ENCODE measurements at regions not wholly inside any gene's neighbourhood (a gene's known extent, or its start where the extent isn't known, plus 50 kb on each side); places are given as distances from the start of the nearest gene placed in this dataset.

DNA sequence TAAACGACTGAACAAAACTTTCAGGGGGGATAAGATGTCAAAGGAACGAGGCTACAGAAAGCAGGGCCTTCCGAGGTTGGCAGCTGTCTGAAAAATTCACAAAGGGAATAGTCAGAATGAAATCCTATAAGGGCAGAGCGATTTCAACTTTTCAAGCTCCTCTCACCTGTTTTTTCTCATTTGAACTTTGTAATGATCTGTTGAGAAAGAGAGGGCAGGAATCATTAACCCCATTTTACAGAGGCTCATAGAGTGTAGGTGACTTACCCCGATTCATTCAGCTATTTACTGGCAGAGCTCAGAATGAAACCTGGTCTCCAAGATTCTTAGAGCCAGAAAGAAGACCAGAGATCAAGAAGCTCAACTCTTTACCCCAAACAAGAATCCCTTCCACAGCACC lies 266.1 kb upstream of the ARID1B start:
- H3K36me3 ChIP-seq (ENCODE audit: control insufficient read depth in 1 of 2, insufficient read depth in 2 of 2, low read length in 2 of 2), result no peaks in the 10 kb centered on the region
- H3K79me2 ChIP-seq (ENCODE audit: insufficient read depth, low read length), result no peaks in the 10 kb centered on the region
- no TSS peak for BruUV-seq (replicated peaks)
- H3K4me3 ChIP-seq (replicated peaks in 1 of 2; ENCODE audit: low read depth in 1 of 2, low read length in 2 of 2), result no peak overlapping the region
- H3K4me2 ChIP-seq (ENCODE audit: low read length), result no peak overlapping the region
- H3K9me2 ChIP-seq (ENCODE audit: insufficient read depth), result no peaks in the 10 kb centered on the region
- ChIA-PET CTCF (no interaction called here), RAD21 (ENCODE audit: low non-redundant PET in 1 of 2, low total read pairs in 2 of 2, uncharacterized antibody in 2 of 2, unreplicated experiment in 2 of 2) (no interaction called here), POLR2A (no interaction called here)
- H4K20me1 ChIP-seq (ENCODE audit: insufficient read depth), result no peaks in the 10 kb centered on the region
- DNase-seq (ENCODE audit: low read depth, low spot score), result no peak
- no peak for ATAC-seq
- H3K9ac ChIP-seq (ENCODE audit: low read length), result no peak overlapping the region
- H3K27ac ChIP-seq (ENCODE audit: low read depth, low read length), result no peak overlapping the region
- intact Hi-C loops (cut with micrococcal nuclease), result no loop called here
- H3K4me1 ChIP-seq (ENCODE audit: control insufficient read depth in 1 of 2, insufficient read depth in 2 of 2, low read length in 2 of 2), result no peaks in the 10 kb centered on the region
- no peaks in the 10 kb centered on the region for H3K9me3 ChIP-seq (ENCODE audit: control insufficient read depth in 1 of 2, insufficient read depth in 1 of 2, low read depth in 1 of 2, low read length in 2 of 2)
- H3K27me3 ChIP-seq (ENCODE audit: insufficient read depth, low read length), result peaks cover 24% of the 10 kb centered on the region
- no peak overlapping the region for H2AFZ ChIP-seq (ENCODE audit: low read depth, low read length, poor library complexity, severe bottlenecking)
- TF ChIP-seq POLR2A (IDR thresholded peaks at IDR 0.05; ENCODE audit: borderline replicate concordance, extremely low read depth, insufficient read depth, insufficient read length), result no peak
- TF ChIP-seq RAD21 (IDR thresholded peaks at IDR 0.05; ENCODE audit: low read depth), result no peak
- TF ChIP-seq ELF1 (IDR thresholded peaks at IDR 0.05; ENCODE audit: borderline replicate concordance, low read depth), result no peak
- no peak for TF ChIP-seq SP1 (IDR thresholded peaks at IDR 0.05; ENCODE audit: low read depth)
- no peak for TF ChIP-seq CEBPB (IDR thresholded peaks at IDR 0.05; ENCODE audit: low read depth)
- TF ChIP-seq ZNF274 (IDR thresholded peaks at IDR 0.05; ENCODE audit: low read depth, low read length), result no peak
- no peak for TF ChIP-seq SRF (IDR thresholded peaks at IDR 0.05; ENCODE audit: low read depth)
- no peak for TF ChIP-seq CBX3 (IDR thresholded peaks at IDR 0.05; ENCODE audit: low read depth)
- TF ChIP-seq, protein P1, sequence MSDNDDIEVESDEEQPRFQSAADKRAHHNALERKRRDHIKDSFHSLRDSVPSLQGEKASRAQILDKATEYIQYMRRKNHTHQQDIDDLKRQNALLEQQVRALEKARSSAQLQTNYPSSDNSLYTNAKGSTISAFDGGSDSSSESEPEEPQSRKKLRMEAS (IDR thresholded peaks at IDR 0.05), result no peak
- no peak for TF ChIP-seq EGR1 (IDR thresholded peaks at IDR 0.05; ENCODE audit: low read depth)

DNA sequence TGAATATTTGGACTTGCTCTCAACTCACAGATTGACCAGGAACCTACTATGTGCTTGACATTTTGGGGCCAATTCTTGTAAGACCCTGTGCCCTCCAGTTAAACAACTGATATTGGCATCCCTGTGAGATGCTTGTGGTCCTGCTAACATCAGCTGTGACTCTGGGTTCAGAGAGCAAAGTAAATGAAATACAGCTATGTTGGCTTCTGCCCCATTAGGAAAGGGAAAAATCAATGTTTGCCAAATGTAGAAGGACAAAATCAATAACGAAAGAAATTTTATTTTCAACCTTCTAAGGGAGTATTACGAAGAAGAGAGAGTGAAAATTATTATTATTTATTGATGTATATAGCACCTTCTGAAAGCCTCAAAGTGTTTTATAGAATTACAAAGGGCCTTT lies 266.9 kb upstream of the ARID1B start:
- H3K27me3 ChIP-seq (ENCODE audit: insufficient read depth, low read length), result peaks cover 24% of the 10 kb centered on the region
- ChIA-PET RAD21 (ENCODE audit: low non-redundant PET in 1 of 2, low total read pairs in 2 of 2, uncharacterized antibody in 2 of 2, unreplicated experiment in 2 of 2) (no interaction called here), CTCF (no interaction called here), POLR2A (no interaction called here)
- no peak for DNase-seq (ENCODE audit: low read depth, low spot score)
- BruUV-seq (replicated peaks), result no TSS peak
- H3K36me3 ChIP-seq (ENCODE audit: control insufficient read depth in 1 of 2, insufficient read depth in 2 of 2, low read length in 2 of 2), result no peaks in the 10 kb centered on the region
- no peaks in the 10 kb centered on the region for H3K4me1 ChIP-seq (ENCODE audit: control insufficient read depth in 1 of 2, insufficient read depth in 2 of 2, low read length in 2 of 2)
- H4K20me1 ChIP-seq (ENCODE audit: insufficient read depth), result no peaks in the 10 kb centered on the region
- intact Hi-C loops (cut with micrococcal nuclease), result no loop called here
- H3K27ac ChIP-seq (ENCODE audit: low read depth, low read length), result no peak overlapping the region
- TF ChIP-seq TCF7L2 (IDR thresholded peaks at IDR 0.05; ENCODE audit: borderline replicate concordance, extremely low read depth, insufficient read depth, insufficient read length) (no peak), EZH2phosphoT487 (IDR thresholded peaks at IDR 0.05; ENCODE audit: borderline replicate concordance) (no peak), POLR2A (IDR thresholded peaks at IDR 0.05; ENCODE audit: borderline replicate concordance, extremely low read depth, insufficient read depth, insufficient read length) (no peak), ZFX (IDR thresholded peaks at IDR 0.05) (no peak), FOSL1 (IDR thresholded peaks at IDR 0.05; ENCODE audit: low read depth) (no peak), SIN3A (IDR thresholded peaks at IDR 0.05; ENCODE audit: low read depth) (no peak), SP1 (IDR thresholded peaks at IDR 0.05; ENCODE audit: low read depth) (no peak)
- TF ChIP-seq, protein P2, sequence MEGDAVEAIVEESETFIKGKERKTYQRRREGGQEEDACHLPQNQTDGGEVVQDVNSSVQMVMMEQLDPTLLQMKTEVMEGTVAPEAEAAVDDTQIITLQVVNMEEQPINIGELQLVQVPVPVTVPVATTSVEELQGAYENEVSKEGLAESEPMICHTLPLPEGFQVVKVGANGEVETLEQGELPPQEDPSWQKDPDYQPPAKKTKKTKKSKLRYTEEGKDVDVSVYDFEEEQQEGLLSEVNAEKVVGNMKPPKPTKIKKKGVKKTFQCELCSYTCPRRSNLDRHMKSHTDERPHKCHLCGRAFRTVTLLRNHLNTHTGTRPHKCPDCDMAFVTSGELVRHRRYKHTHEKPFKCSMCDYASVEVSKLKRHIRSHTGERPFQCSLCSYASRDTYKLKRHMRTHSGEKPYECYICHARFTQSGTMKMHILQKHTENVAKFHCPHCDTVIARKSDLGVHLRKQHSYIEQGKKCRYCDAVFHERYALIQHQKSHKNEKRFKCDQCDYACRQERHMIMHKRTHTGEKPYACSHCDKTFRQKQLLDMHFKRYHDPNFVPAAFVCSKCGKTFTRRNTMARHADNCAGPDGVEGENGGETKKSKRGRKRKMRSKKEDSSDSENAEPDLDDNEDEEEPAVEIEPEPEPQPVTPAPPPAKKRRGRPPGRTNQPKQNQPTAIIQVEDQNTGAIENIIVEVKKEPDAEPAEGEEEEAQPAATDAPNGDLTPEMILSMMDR (IDR thresholded peaks at IDR 0.05 in 2 of 3, conservative IDR thresholded peaks at IDR 0.05 in 1 of 3; ENCODE audit: borderline replicate concordance in 1 of 3, insufficient read depth in 1 of 3, low read depth in 2 of 3, low read length in 2 of 3), result no peak
- H3K79me2 ChIP-seq (ENCODE audit: insufficient read depth, low read length), result no peaks in the 10 kb centered on the region
- no peaks in the 10 kb centered on the region for H3K9me2 ChIP-seq (ENCODE audit: insufficient read depth)
- no peak for ATAC-seq
- H2AFZ ChIP-seq (ENCODE audit: low read depth, low read length, poor library complexity, severe bottlenecking), result no peak overlapping the region
- H3K9ac ChIP-seq (ENCODE audit: low read length), result no peak overlapping the region
- no peak overlapping the region for H3K4me2 ChIP-seq (ENCODE audit: low read length)
- no peaks in the 10 kb centered on the region for H3K9me3 ChIP-seq (ENCODE audit: control insufficient read depth in 1 of 2, insufficient read depth in 1 of 2, low read depth in 1 of 2, low read length in 2 of 2)
- no peak overlapping the region for H3K4me3 ChIP-seq (replicated peaks in 1 of 2; ENCODE audit: low read depth in 1 of 2, low read length in 2 of 2)
